ENCODE measurements at regions not wholly inside any gene's neighbourhood (a gene's known extent, or its start where the extent isn't known, plus 50 kb on each side); places are given as distances from the start of the nearest gene placed in this dataset.

DNA sequence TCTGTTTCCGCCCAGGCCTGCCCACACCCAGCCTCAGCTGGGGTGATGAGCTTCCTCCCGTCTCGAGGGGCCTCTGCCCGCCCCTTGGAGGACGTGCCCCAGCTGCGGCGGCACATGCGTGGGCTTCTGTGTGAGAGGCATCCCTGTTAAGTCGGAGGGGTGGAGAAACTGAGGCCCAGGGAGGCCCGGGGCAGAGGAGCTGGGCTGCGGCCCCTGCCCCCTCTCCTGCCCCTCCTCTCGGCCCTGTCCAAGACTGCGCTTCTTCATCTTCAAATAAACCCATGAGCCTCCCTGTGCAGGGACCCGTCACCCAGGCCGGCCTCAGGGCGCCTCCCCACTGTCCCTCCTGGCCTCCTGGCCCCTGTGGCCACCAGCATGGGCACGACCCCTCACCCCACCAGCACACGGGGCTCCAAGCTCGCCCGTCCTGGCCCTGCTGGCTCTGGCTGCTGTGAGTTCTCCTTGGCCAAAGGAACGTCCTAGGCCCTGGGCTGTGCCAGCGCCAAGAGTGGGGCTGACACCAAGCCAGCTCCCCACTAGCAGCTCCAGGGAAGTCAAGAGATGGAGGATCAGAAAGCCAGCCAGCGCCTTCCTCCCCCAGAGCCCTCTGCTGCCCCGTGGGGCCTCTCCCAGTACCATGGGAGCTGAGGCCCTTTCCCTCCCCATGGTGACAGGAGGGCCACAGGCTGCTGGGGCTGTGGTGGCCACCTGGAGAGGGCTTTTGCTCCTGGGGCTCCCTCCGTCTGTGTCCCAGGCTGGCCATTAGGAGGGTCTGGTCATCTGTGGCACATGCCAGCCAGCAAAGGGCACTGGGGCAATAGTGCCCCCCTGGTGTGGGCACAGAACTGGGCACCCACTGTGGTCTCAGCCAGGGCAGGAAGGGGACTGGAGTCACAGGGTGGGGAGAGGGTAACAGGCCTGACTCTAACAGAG is 180.4 kb downstream of the KIF26A start:
- DNase-seq (ENCODE audit: low read depth in 1 of 2, low spot score in 1 of 2) = no peak

DNA sequence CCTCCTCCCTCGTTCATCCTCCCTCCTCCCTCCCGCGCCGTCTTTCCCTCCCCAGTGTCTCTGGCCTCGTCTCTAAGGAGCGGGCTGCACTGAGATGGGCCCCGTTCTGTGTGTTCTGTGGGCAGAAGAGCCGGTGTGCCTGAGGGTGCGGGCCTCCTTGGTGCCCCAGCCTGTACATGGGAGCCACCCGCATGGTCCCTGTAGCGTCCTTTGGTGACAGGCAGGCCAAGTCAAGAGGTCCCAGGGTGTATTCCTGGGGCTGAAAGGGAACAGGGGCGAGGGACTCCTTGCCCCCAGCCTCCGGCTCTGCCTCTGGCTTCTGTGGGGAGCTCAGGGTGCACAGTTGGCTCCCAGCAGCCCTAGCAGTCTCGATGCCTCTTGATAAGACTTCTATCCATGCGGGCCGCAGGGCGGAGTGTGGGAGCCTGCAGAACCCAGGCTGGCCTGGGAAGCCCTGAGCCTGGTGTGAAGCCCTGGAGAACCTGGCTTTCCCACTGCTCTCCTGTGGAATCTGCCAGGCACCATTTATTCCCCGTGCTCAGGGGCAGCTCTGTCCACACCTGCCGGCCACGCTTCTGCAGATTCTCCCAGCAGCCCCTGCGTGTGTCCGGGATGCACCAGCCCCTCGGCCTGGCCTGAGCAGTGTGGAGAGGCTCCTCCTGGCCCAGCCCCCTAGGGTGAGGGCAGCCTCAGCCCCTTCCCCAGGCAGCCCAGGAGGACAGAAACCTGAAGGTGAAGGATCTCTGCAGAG is 181.3 kb downstream of the KIF26A start:
- DNase-seq (ENCODE audit: low read depth in 1 of 2, low spot score in 1 of 2) = no peak

DNA sequence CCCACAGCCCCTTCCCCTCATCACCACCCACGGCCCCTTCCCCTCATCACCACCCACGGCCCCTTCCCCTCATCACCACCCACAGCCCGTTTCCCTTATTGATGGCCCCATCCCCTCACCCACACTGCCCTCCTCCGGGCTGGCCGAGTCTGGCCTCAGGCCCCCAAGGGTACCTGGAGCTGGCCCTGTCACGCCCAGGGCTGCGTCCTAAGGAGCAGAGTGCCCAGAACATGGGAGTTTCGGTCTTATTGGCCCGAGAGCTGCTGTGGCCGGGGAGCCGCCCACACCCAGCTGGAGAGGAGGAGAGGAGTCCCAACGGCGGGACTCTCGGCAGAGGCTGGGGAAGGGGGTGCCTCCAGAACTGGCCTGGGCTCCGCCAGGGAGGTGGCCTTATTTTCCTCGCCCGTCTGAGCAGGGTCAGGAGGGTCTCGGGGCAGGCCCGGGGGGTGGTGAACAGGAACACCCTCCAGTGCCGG is 182.3 kb downstream of the KIF26A start:
- no peak for DNase-seq (ENCODE audit: low read depth in 1 of 2, low spot score in 1 of 2)

DNA sequence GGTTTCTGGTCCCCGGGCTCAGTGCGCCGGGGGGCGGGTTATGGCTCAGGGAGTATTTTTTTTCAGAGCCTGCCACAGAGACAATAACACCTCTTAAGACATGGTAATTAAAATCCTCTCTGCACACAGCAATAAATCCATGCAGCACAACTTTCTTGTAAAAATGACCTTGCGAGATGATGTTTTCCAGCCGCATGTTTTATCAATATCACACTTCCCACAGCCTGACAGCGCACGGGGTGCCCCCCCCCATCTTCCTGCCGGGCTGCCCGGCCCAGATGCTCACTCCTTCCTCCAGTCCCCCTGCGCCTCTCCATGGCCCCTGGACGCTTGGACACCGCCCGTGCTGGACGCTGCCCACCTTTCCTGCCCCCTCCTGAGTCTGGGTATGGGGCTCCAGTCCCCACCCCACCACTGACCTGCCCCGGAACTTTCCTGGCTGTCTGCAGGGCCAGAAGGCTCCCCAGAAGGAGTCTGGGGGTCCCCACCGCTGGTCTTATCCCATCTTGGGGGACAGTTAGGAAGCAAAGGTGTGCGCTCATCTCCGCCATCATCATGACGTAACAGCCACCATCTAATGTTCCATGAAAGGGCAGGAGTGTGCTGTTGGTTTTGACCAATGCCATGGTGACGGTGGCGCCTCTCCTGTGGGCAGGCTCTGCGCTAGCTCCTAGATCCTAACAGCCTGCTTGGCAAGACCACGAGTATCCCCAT is 182.9 kb downstream of the KIF26A start:
- DNase-seq (ENCODE audit: low read depth in 1 of 2, low spot score in 1 of 2) = no peak

DNA sequence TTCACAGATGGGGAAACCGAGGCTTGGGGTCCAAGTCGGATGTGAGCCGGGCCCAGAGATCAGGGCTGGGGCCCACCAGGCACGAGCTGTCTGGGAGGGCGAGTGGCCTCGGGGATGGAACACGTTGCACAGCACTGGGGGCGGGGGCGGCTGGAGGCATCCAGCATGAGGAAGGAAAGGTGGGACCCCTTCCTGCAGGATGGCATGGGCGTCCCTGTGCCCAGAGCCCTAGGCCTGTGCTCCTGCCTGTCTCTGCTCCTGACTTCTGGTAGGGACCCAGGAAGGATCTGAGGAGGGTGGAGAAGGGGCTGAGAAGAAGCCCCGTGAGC is 183.4 kb downstream of the KIF26A start:
- no peak for DNase-seq (ENCODE audit: low read depth in 1 of 2, low spot score in 1 of 2)

DNA sequence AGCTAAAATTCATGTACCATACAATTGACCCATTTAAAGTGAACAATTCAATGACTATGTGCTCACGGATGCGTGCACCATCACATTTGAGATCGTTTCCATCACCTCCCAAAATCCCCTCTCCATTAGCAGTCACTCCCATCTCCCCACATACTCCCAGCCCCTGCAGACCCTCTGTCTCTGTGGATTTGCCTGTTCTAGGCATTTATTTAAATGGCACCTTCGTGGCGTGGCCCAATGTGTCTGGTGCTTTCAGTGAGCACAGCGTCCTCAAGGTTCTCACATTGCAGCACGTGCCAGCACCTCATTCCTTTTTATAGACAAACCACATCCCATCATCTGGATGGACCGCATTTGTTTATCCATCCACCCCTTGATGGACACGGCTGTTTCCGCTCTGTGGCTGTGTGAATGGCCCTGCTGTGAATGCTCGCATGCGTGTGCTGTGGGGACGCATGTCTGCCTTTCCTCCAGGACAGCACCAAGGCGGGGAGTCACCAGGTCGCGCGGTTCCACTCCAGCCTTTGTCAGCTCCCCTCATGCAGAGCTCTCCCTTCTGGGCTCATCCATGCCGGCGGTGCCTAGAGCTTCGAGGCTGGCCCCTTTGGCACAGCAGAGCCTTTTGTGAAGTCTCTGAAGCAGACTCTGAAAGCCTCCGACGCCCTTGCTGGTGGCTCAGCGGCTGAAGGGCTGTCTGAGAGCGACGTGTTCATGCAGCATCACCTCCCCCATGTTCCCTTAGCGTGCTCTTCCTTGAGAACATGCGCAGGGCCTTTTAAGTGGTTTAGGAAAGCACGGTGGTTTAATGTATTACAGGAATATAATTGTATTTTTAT is 184.4 kb downstream of the KIF26A start:
- DNase-seq (ENCODE audit: low read depth in 1 of 2, low spot score in 1 of 2) = no peak

DNA sequence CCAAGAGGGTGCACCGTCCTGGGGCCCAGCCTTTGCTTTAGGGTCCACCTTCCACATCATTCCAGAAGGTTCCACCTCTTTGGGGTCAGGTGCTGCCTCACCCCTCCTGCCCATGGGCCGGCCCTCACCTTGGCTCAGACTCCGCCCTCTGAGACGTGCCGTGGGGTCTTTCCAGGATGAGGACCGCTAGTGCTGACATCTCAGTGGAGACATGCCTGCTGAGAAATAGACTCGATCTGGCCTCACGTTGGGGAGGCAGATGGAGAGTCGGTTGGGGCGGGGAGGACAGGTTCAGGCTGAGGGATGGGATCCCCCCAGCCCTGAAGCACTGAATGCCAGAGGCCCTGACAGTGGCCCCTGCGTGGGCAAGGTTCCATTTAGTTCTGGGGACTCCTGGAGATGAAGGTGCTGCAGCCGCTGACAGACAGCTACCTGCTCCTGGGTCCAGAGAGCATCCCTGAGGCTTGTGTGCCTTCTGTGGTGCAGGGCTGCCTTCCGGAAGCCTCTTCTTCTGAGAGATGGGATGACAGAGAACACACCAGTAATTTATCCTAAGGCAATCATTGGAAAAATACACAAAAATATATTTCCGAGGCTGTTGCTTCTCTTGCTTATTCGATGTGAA is 185.3 kb downstream of the KIF26A start:
- DNase-seq (ENCODE audit: low read depth in 1 of 2, low spot score in 1 of 2) = no peak

DNA sequence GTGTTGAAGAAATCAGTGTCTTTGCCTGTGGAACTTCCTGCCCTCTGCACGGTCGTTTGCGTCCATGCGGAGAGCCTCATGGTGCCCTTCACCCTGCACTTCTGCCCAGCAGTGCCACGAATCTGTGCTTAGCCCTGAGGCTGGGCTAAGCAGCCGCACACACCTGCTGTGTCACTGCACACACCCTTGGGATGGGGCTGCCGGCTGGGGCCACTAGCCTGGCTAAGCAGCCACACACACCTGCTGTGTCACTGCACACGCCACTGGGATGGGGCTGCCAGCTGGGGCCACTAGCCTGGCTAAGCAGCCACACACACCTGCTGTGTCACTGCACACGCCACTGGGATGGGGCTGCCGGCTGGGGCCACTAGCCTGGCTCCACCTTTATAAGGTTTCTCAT is 188.5 kb downstream of the KIF26A start:
- DNase-seq (ENCODE audit: low read depth in 1 of 2, low spot score in 1 of 2) = no peak

DNA sequence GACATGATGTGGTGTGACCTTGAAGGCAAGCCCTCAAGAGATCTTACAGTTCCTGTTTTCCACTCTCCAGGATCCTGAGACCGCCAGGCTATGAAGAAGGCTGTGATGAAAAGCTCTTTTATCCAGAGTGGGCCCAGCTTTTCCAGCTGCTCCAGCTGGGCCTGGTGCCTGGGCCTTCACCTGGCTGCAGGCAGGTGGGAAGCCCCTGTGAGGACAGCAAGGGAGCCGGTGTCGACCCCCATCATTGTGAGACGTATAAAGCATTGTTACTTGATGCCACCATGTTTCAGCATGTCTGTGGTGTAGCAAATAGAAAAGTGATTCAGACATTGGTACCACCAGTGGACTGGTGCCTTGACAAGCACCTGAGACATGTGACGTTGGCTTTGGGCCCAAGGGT is 190.2 kb downstream of the KIF26A start:
- DNase-seq (ENCODE audit: low read depth in 1 of 2, low spot score in 1 of 2) = no peak

DNA sequence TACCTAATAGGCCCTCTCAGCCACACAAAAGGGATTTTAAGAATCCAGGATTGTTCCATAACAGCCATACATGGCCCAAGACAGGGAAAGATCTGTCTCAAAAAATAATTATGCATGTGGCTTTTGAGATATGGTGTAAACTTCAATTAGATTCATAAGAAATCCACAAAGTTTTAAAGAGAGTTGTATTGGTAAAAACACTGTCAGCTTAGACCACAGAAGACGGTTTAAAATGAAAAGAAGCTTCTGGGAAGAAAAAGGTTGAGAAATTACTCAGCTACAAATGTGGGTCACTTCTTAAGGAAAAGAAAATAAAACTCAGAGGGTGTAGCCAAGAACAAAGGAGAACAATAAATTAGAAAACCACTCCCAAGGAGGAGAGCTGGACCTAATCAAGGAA is 191.4 kb downstream of the KIF26A start:
- no peak for DNase-seq (ENCODE audit: low read depth in 1 of 2, low spot score in 1 of 2)

DNA sequence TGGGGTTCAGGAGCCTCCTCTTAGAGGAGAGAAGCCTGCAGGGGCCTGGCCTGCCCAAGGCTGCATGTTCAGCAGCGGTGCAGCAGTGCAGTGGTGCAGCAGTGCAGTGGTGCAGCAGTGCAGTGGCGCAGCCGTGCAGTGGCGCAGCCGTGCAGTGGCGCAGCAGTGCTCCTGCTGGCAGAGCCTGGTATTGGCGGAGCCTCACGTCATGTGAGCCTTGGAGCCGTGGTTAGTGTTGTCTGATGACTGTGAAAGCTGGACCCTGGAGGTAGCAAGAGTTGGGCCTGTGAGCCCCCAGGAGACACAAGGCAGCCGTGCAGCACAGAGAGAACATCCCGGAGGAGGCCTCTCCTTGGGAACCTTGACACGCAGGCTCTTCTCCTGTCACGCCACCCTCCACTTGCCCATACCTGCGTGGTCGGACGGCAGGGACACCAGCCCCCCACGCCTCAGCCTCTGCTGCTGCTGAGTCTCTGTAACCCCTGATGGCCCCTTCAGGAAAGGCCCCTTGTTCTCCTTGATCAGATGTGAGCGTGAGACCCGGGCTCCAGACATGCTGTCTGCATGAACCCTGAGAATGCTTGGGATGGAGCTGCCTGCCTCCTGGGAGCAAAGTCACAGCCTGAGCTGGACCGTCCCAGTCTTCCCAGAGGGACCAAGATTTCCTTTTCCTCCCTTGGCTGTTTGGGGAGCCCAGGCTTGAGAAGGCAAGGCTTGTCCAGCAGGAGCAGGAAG is 193.7 kb downstream of the KIF26A start:
- no peak for DNase-seq (ENCODE audit: low read depth in 1 of 2, low spot score in 1 of 2)

DNA sequence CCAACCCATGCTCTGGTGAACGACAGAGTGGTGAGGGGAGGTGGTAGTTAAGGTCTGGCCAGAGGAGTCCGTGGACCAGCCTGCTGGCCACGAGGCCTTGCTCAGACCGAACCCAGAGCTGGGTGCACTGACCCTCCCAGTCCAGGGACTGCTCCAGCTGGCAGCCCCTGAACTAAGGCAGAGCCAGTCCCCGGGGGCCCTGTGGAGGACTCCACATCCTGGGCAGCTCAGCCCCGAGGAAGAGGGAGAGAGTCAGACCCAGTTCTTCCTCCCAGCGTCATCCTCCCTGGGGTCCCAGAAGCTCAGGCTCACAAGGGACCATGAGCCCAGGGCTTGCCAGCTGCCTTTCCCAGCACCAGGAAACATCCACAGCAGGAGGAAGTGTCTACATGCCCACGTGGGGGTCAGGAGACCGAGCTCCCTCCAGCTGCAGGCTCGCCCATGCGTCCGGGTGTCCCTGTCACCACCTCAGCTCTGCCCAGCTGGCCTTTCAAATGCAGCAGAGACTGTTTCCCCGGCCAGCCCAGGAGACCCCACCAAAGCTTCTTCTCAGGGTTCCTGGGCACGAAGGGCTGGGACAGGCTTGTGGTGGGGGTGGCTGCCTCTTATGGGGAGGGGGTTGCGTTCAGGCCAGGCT is 194.4 kb downstream of the KIF26A start:
- no peak for DNase-seq (ENCODE audit: low read depth in 1 of 2, low spot score in 1 of 2)

DNA sequence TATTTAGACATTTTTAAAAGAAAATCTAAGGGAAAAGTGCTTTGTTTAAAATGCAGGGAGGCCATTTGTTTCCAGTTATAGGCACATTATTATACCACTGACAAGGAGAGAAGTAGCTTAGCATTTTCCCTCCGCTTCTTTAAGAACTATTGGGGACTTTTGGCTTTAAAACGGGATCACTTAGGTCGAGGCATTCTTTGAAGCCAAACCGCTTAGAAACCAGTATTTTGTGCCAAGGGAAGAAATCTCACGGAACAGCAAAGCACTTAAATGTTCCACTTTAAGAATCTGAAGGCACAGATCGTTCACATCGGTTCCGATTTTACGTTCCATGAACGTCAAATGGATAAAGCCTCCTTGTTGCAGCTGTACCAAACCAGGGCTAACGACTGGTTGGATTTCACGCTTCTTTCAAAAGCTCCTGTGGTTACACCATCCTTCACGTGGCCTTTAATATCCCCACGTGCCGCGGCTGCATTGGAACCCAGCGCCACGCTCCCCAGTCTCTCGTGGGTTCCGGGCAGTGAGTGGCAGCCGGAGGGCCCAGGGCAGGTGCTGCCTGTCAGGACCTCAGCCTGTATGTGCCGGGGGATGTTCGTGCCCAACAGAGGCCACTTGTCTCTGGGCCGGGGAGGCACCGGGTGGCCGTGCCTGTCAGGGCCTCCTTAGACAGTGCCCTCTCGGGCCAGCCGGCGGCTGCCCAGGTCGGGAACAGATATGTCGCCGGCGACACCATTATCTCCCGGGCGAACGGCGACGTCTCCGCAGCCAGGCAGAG is 195.4 kb downstream of the KIF26A start:
- DNase-seq (ENCODE audit: low read depth in 1 of 2, low spot score in 1 of 2) = no peak

DNA sequence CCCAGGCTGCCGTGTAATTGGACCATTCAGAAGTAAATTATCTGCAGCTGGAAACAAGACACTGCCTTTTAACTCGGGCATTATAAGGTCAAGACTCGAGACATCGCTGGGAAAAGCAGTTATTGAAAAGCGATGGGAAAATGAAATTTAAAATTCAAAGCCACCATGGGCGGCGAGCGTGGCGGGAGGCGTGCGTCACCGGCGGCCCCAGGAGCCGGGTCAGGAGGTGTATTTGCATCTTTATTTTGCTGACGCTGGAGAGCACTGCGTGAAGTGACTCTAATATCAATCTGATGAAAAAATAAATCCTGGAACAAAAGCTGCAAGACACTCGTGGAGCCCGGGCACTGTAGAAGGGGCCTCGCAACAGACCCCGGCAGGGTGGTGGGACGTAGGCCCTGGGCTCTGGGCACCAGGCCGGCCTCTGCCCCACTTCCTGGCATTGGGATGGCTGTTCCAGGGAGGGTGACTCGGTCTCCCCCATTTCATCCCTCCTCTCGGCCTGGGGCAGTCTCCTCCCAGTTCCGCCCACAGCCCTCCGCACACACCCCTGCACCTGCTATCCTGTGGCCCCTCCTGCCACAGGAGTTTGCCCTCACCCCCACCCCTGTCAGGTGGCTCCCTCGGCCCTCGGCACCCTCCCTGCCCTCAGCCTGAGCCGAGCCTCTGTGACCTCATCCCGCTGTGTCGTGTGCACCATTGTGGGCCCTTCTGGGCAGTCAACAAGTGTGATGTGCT is 196.2 kb downstream of the KIF26A start:
- no peak for DNase-seq (ENCODE audit: low read depth in 1 of 2, low spot score in 1 of 2)

DNA sequence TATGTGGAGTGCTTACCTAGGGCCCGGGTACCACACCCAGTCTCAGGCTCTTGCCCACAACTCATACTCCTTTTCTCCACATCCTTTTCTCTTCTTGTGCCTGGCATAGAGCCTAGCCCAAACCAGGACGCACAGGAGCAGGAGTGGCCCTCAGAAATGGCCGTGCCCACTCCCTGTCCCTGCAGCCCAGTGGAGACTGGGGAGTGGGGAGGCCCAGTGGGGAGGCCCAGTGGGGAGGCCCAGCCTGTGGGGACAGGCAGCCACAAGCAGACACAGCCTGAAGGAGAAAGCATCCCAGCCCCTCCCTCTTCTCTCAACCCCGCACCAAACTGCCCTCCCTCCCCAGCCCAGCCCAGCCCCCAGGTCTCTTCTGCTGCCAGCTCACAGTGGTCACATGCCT is 196.8 kb downstream of the KIF26A start:
- DNase-seq (ENCODE audit: low read depth in 1 of 2, low spot score in 1 of 2) = no peak

DNA sequence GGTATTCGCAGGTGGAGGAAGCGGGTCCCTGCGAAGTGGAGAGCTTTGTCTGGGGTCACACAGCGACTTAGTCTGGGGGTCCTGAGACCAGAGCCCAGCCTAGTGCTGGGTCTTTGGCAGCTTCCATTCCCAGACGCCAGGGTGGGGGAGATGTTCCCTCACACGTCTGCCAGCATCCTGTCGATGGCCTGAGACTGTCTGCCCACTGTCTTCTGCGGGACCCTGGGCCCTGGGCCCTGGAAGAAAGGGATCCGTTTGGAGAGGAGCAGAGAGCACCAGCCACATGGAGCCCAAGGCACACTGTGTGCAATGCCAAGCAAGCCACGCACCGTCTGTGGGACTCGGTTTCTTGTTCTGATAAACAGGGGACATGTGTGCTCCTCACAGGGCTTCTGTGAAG is 197.2 kb downstream of the KIF26A start:
- DNase-seq (ENCODE audit: low read depth in 1 of 2, low spot score in 1 of 2) = no peak

DNA sequence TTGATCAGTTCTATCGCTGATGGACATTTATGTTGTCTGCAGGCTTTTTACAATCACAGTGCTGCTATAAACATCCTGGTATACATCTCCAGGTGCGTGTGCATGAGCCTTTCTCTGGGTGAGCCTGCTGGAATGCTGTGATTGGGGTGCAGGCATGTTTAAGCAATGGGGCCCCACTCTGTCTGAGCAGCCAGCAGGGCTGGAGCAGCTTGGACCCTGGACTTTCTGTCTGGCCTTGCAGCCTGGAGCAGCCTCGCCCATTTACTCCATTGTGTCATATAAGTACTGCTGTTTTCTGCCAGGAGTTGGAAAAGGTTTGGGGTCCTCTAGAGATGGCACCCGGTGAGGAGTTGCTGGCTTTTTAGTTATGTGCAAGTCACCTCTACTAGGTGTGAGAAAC is 199.0 kb downstream of the KIF26A start:
- no peak for DNase-seq (ENCODE audit: low read depth in 1 of 2, low spot score in 1 of 2)

DNA sequence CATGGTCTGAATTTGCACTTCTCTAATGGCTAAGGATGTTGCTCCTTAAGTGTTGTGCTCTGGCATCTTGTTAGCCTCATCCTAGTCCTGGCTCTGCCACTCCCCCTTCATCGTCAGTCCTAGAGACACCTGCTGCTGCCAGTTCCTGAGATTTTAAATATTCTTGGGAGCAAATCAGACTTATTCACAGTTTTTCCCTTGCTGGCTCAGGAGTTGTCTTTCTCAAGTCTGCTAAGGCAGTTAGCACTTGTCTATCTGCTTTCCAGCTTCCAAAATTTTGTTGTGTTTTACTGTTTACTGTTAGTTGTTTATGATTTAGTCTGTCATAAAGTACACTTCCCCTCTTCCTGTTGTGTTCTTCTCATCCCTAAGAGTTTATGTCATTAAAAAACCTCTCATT is 201.0 kb downstream of the KIF26A start:
- DNase-seq (ENCODE audit: low read depth in 1 of 2, low spot score in 1 of 2) = no peak
